ENCODE measurements at regions not wholly inside any gene's neighbourhood (a gene's known extent, or its start where the extent isn't known, plus 50 kb on each side); places are given as distances from the start of the nearest gene placed in this dataset.
"Not testable (repeated sequence)": the region's sequence is repeated elsewhere in the genome, so short reads cannot be mapped to it uniquely, and the experiment has no call there.

GRCh38 chr2:187610450-187610849 lies 56.2 kb upstream of the TFPI start:
- TF ChIP-seq CTCF, POLR2A (IDR thresholded peaks at IDR 0.05): not testable (repeated sequence)

All from heart left ventricle (tissue), 13 donors.